ENCODE measurements at regions not wholly inside any gene's neighbourhood (a gene's known extent, or its start where the extent isn't known, plus 50 kb on each side); places are given as distances from the start of the nearest gene placed in this dataset.

GRCh38 chr9:124191691-124192395 is 65.9 kb upstream of the NEK6 start:
- intact Hi-C loops (cut with DNase I): loop anchor here in 1 of 10 donors (10.0 kb wide), 1 partner anchor 47 kb away; no protein-coding TSS in a partner anchor
- no peak overlapping the region for H3K27ac ChIP-seq
- no peak for ATAC-seq
- no peak for DNase-seq
- peaks cover 0 to 27% (median 8%) of the 10 kb centered on the region in 11 donors for H3K9me3 ChIP-seq
- no peaks in the 10 kb centered on the region for H3K36me3 ChIP-seq
- no peak for TF ChIP-seq CTCF (IDR thresholded peaks at IDR 0.05)
- peaks cover 0 to 4% (median 0%) of the 10 kb centered on the region in 9 donors for H3K4me1 ChIP-seq
- H3K27me3 ChIP-seq: peaks cover 0 to 15% (median under 1%) of the 10 kb centered on the region in 7 donors
- H3K4me3 ChIP-seq: no peak overlapping the region
- 92 to 96% methylated on average over 6 of the region's 6 CpGs for WGBS, 2 donors

- no peaks in the 10 kb centered on the region for H3K27me3 ChIP-seq
- H3K4me3 ChIP-seq: peak overlapping the region in 1 of 10 donors; percentile 13
- no peaks in the 10 kb centered on the region for H3K36me3 ChIP-seq
- DNase-seq: no peak
- H3K9me3 ChIP-seq: peaks cover 0 to 30% (median 8%) of the 10 kb centered on the region in 11 donors
- H3K27ac ChIP-seq: peak overlapping the region in 1 of 10 donors; percentile 89
- H3K4me1 ChIP-seq: peaks cover 0 to 34% (median 0%) of the 10 kb centered on the region in 9 donors
- 96 to 98% methylated on average over 2 of the region's 2 CpGs for WGBS, 2 donors
- ATAC-seq: no peak
- intact Hi-C loops (cut with DNase I): loop anchor here in 1 of 10 donors (10.0 kb wide), 1 partner anchor 52 kb away; no protein-coding TSS in a partner anchor
- TF ChIP-seq CTCF (IDR thresholded peaks at IDR 0.05): no peak
Measured at GRCh38 chr9:124196814-124197176, 61.0 kb upstream of the NEK6 start.

GRCh38 chr9:124197177-124198095 is 60.3 kb upstream of the NEK6 start:
- 82 to 85% methylated on average over 14 of the region's 14 CpGs for WGBS, 2 donors
- H3K27me3 ChIP-seq: no peaks in the 10 kb centered on the region
- H3K36me3 ChIP-seq: no peaks in the 10 kb centered on the region
- ATAC-seq: peak in 5 of 8 donors; percentile 42 to 67 (median 63)
- peak overlapping the region in 1 of 10 donors; percentile 89 for H3K27ac ChIP-seq
- no peak for DNase-seq
- H3K4me1 ChIP-seq: peaks cover 0 to 40% (median 0%) of the 10 kb centered on the region in 9 donors
- TF ChIP-seq CTCF (IDR thresholded peaks at IDR 0.05): peak in 1 of 9 donors; percentile 7
- intact Hi-C loops (cut with DNase I): loop anchor here in 1 of 10 donors (10.0 kb wide), 1 partner anchor 53 kb away; no protein-coding TSS in a partner anchor
- peaks cover 0 to 30% (median 8%) of the 10 kb centered on the region in 11 donors for H3K9me3 ChIP-seq
- H3K4me3 ChIP-seq: peak overlapping the region in 1 of 10 donors; percentile 13

GRCh38 chr9:124198331-124198730 is 59.4 kb upstream of the NEK6 start:
- intact Hi-C loops (cut with DNase I): loop anchor here in 1 of 10 donors (10.0 kb wide), 1 partner anchor 54 kb away; no protein-coding TSS in a partner anchor
- ATAC-seq: no peak

More at GRCh38 chr9:124198331-124198730, 59.4 kb upstream of the NEK6 start:
- H3K36me3 ChIP-seq: no peaks in the 10 kb centered on the region
- H3K27me3 ChIP-seq: no peaks in the 10 kb centered on the region
- 89 to 93% methylated on average over 5 of the region's 5 CpGs for WGBS, 2 donors
- TF ChIP-seq CTCF (IDR thresholded peaks at IDR 0.05): no peak
- peaks cover 0 to 30% (median 8%) of the 10 kb centered on the region in 11 donors for H3K9me3 ChIP-seq
- peaks cover 0 to 49% (median 0%) of the 10 kb centered on the region in 9 donors for H3K4me1 ChIP-seq
- DNase-seq: no peak
- peak overlapping the region in 1 of 10 donors; percentile 89 for H3K27ac ChIP-seq
- no peak overlapping the region for H3K4me3 ChIP-seq

All from heart right ventricle (tissue), 16 donors.